SK-N-MC (cell line): ENCODE measurements at regions not wholly inside any gene's neighbourhood (a gene's known extent, or its start where the extent isn't known, plus 50 kb on each side); places are given as distances from the start of the nearest gene placed in this dataset.

Source experiments
- EZH2 ChIP-seq: fragments of 200-600 bp; sonication (generic); IDR thresholded peaks from one replicate; pipeline ENCODE4 v1.6.1; 2017; ENCODE audit warnings: antibody characterized with exemption
- FOXP2 ChIP-seq: optimal IDR thresholded peaks from 2 replicates; pipeline ENCODE3; 2011; ENCODE audit warnings: mild to moderate bottlenecking, moderate library complexity; ENCODE audit not compliant: insufficient read depth; ENCODE audit errors: extremely low read length, control extremely low read depth
- POLR2AphosphoS5 ChIP-seq: IDR thresholded peaks from 2 replicates; pipeline ENCODE4 v1.6.1; 2012; ENCODE audit warnings: mild to moderate bottlenecking, low read depth, low read length, borderline replicate concordance

DNA sequence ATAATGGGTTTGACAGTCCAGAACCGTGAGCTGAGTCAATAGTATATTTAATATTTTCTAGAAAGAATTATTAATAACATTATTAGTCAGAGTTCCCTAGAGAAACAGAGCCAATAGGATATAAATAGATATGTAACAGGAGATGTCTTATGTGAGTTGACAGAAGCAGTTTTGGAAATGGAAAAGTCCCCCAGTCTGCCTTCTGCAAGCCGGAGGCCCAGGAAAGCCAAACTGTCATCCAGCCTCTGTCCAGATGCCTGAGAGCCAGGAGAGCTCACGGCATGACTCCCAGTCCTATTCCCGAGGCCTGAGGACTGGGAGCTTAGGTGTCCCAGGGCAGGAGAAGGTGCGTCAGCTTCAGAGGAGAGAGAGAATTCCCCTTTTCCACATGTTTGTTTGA is 286.4 kb upstream of the ADARB2 start:
- no peak for TF ChIP-seq EZH2
- no peak for TF ChIP-seq POLR2AphosphoS5
- no peak for TF ChIP-seq FOXP2
